Kidney epithelial cell (primary cell): ENCODE measurements at regions not wholly inside any gene's neighbourhood (a gene's known extent, or its start where the extent isn't known, plus 50 kb on each side); places are given as distances from the start of the nearest gene placed in this dataset.
"Not testable (repeated sequence)": the region's sequence is repeated elsewhere in the genome, so short reads cannot be mapped to it uniquely, and the experiment has no call there.

Experiments used
- DNase-seq: peaks from one replicate; pipeline ENCODE4 v3.0.0-alpha.2; 2010; ENCODE audit warnings: low read depth
- H3K27me3 ChIP-seq: 2 replicates; pipeline ENCODE4 v1.6.0; 2011; ENCODE audit warnings: low read length; ENCODE audit not compliant: control insufficient read depth, insufficient read depth
- H3K36me3 ChIP-seq: 2 replicates; pipeline ENCODE4 v1.5.1; 2011; ENCODE audit warnings: low read length; ENCODE audit not compliant: control insufficient read depth, insufficient read depth
- H3K4me3 ChIP-seq: 2 replicates; pipeline ENCODE4 v1.5.1; 2011; ENCODE audit warnings: low read depth, mild to moderate bottlenecking, control low read depth, low read length
- CTCF ChIP-seq: IDR thresholded peaks from 2 replicates; pipeline ENCODE4 v1.5.1; 2011; ENCODE audit warnings: mild to moderate bottlenecking, moderate library complexity, low read length, control low read depth, inconsistent platforms; ENCODE audit not compliant: insufficient read depth, poor library complexity, severe bottlenecking

- no peak for TF ChIP-seq CTCF
- DNase-seq, result no peak
- Histone ChIP-seq H3K36me3 (no peaks in the 10 kb centered on the region), H3K4me3 (no peak overlapping the region), H3K27me3 (no peaks in the 10 kb centered on the region)
Measured at GRCh38 chr5:63194126-63194525, 615.5 kb downstream of the LRRC70 start.

GRCh38 chr5:63180190-63180589 is 601.6 kb downstream of the LRRC70 start:
- H3K36me3 ChIP-seq, DNase-seq, H3K4me3 ChIP-seq, H3K27me3 ChIP-seq: not testable (repeated sequence)

GRCh38 chr5:63175850-63176249 is 597.2 kb downstream of the LRRC70 start:
- no peaks in the 10 kb centered on the region for H3K36me3 ChIP-seq
- H3K4me3 ChIP-seq, result no peak overlapping the region
- no peak for DNase-seq
- H3K27me3 ChIP-seq, result no peaks in the 10 kb centered on the region
- no peak for TF ChIP-seq CTCF

GRCh38 chr5:63170486-63170885 is 591.9 kb downstream of the LRRC70 start:
- Histone ChIP-seq H3K36me3 (no peaks in the 10 kb centered on the region), H3K4me3 (no peak overlapping the region), H3K27me3 (no peaks in the 10 kb centered on the region)
- no peak for TF ChIP-seq CTCF
- DNase-seq, result no peak

GRCh38 chr5:63164838-63165535 is 586.4 kb downstream of the LRRC70 start:
- TF ChIP-seq CTCF, result no peak

GRCh38 chr5:63164339-63164738 is 585.7 kb downstream of the LRRC70 start:
- H3K4me3 ChIP-seq, result no peak overlapping the region
- TF ChIP-seq CTCF, result no peak

More at GRCh38 chr5:63164838-63165535, 586.4 kb downstream of the LRRC70 start:
- Histone ChIP-seq H3K4me3 (no peak overlapping the region), H3K27me3 (no peaks in the 10 kb centered on the region), H3K36me3 (no peaks in the 10 kb centered on the region)
- DNase-seq, result no peak

More at GRCh38 chr5:63164339-63164738, 585.7 kb downstream of the LRRC70 start:
- H3K27me3 ChIP-seq, result no peaks in the 10 kb centered on the region
- H3K36me3 ChIP-seq, result no peaks in the 10 kb centered on the region
- DNase-seq, result no peak
